ENCODE measurements at regions not wholly inside any gene's neighbourhood (a gene's known extent, or its start where the extent isn't known, plus 50 kb on each side); places are given as distances from the start of the nearest gene placed in this dataset.

GRCh38 chr7:38002689-38003088 is 82.2 kb downstream of the EPDR1 start:
- DNase-seq (ENCODE audit: low spot score): no peak

GRCh38 chr7:38006559-38006958 is 86.1 kb downstream of the EPDR1 start:
- DNase-seq (ENCODE audit: low spot score): peak; percentile 8

- no peak for DNase-seq (ENCODE audit: low spot score)
Measured at GRCh38 chr7:38007096-38007495, 86.7 kb downstream of the EPDR1 start.

- DNase-seq (ENCODE audit: low spot score): no peak
Measured at GRCh38 chr7:38013246-38013645, 92.8 kb downstream of the EPDR1 start.

GRCh38 chr7:38016567-38016966 is 96.1 kb downstream of the EPDR1 start:
- DNase-seq (ENCODE audit: low spot score): no peak

- no peak for DNase-seq (ENCODE audit: low spot score)
Measured at GRCh38 chr7:38017320-38017719, 96.9 kb downstream of the EPDR1 start.

- no peak for DNase-seq (ENCODE audit: low spot score)
Measured at GRCh38 chr7:38020121-38020785, 99.8 kb downstream of the EPDR1 start.

- no peak for DNase-seq (ENCODE audit: low spot score)
Measured at GRCh38 chr7:38021892-38022291, 101.5 kb downstream of the EPDR1 start.

GRCh38 chr7:38025815-38026214 is 105.4 kb downstream of the EPDR1 start:
- no peak for DNase-seq (ENCODE audit: low spot score)

GRCh38 chr7:38027884-38028455 is 107.5 kb downstream of the EPDR1 start:
- no peak for DNase-seq (ENCODE audit: low spot score)

- DNase-seq (ENCODE audit: low spot score): no peak
Measured at GRCh38 chr7:38034062-38034908, 113.8 kb downstream of the EPDR1 start.

GRCh38 chr7:38040831-38041230 is 120.4 kb downstream of the EPDR1 start:
- no peak for DNase-seq (ENCODE audit: low spot score)

- DNase-seq (ENCODE audit: low spot score): no peak
Measured at GRCh38 chr7:38049679-38050078, 128.4 kb upstream of the STARD3NL start.

- no peak for DNase-seq (ENCODE audit: low spot score)
Measured at GRCh38 chr7:38051311-38051710, 126.7 kb upstream of the STARD3NL start.

GRCh38 chr7:38051786-38052185 is 126.3 kb upstream of the STARD3NL start:
- no peak for DNase-seq (ENCODE audit: low spot score)

- no peak for DNase-seq (ENCODE audit: low spot score)
Measured at GRCh38 chr7:38052786-38053185, 125.3 kb upstream of the STARD3NL start.

GRCh38 chr7:38054199-38054598 is 123.8 kb upstream of the STARD3NL start:
- no peak for DNase-seq (ENCODE audit: low spot score)

- DNase-seq (ENCODE audit: low spot score): no peak
Measured at GRCh38 chr7:38057829-38058228, 120.2 kb upstream of the STARD3NL start.

- no peak for DNase-seq (ENCODE audit: low spot score)
Measured at GRCh38 chr7:38060116-38060515, 117.9 kb upstream of the STARD3NL start.

GRCh38 chr7:38060637-38061036 is 117.4 kb upstream of the STARD3NL start:
- DNase-seq (ENCODE audit: low spot score): no peak

- no peak for DNase-seq (ENCODE audit: low spot score)
Measured at GRCh38 chr7:38066391-38066790, 111.7 kb upstream of the STARD3NL start.

- no peak for DNase-seq (ENCODE audit: low spot score)
Measured at GRCh38 chr7:38068461-38068860, 109.6 kb upstream of the STARD3NL start.

GRCh38 chr7:38069052-38069451 is 109.0 kb upstream of the STARD3NL start:
- no peak for DNase-seq (ENCODE audit: low spot score)

Data from iPS-NIHi11 (cell line).